SIG-M5 (cell line): ENCODE measurements at regions not wholly inside any gene's neighbourhood (a gene's known extent, or its start where the extent isn't known, plus 50 kb on each side); places are given as distances from the start of the nearest gene placed in this dataset.

Experiments
- DNase-seq: peaks from one replicate; lab custom pipeline; 2025; lab: John Stamatoyannopoulos, UW

DNA sequence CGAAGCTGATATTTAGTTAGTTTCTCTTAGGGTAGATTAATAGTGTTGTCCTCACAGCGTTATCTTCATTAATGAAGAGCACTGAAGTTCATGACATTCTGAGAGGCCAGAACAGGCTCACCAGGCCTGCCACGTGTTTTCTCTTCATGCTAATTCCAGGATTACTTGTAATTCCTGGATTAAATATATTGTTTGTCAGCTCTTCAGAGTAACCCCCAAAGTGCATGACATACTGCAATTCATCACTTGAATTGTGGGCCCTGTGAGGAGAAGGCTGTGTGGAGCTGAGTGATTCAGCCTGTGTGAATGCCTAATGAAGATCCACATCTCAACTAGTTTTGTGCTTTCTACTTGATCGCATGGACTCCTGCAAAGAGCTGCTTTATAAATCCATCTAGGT is 401.0 kb upstream of the ADAMTSL1 start:
- DNase-seq, result no peak

DNA sequence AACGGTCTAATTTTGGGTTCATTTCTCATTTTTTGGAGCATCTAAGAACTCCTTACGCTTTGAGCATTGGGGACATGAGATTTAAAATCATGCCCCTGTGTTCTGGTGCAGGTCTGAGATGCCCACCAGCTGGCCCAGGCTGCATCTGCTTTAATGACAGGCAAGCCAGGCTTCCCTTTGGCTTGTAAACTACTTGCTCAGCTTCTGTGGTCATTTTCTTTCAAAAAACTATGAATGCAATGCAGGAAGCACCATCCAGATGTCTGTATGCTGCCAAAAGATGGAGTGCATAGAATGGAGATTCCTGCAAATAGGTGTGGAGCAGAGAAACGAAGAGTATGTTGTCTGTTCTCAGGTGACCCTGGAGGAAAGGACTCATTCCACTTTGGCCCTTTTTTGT is 399.9 kb upstream of the ADAMTSL1 start:
- DNase-seq, result no peak

- no peak for DNase-seq
Measured at GRCh38 chr9:18075253-18075952, 398.6 kb upstream of the ADAMTSL1 start.

DNA sequence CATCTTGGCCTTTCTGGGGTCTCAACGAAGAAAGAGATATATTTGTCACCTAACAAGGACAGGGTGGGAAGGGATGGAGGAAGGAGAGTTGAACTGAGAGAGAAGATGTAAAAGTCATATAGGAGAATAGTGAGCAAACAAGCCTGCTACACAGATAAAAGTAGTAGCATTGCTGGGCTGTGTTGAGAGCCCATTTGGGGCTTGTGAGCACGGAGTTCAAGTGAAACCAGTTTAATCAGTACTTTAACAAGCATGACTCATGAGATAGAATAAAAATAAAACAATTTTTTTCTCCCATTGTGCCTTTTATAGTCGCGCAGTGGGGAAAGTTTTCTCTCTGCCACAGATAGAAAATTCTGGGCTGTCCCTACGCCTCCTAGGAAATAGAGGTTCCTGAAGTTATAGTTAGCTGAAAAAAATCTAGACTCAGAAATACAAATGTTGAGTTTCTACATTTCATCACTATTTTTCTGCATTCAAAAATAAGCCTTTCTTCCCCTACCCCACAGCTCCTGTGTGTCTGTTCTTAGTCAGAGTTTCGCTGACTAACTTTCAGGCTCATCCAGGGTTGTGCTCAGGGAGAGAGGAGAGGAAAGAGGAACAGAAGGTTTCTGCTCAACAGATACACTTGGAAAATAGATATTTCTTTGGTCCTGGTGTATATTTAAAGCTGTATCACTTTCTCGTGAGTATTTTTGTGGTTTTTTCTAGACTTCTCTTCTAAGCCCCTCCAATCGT is 395.8 kb upstream of the ADAMTSL1 start:
- DNase-seq, result no peak

DNA sequence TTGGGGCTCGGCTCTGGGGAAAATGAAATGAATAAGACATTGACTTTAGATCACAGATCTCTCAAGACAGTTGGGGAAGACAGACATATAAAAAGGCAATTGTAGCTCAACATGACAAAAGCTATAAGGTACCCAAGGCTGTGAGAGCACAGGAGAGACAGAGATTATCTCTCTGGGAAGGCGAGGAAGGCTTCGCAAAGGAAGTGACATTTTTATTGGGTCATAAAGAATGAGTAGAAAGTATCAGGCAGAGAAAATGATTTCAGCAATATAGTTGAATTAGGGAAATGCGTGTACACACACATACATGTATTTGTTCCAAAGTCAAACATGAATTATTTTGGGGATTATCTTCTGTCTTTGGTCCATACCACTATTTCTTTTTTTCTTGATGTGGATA is 381.8 kb upstream of the ADAMTSL1 start:
- no peak for DNase-seq

GRCh38 chr9:18106006-18106560 is 367.9 kb upstream of the ADAMTSL1 start:
- DNase-seq, result no peak

- no peak for DNase-seq
Measured at GRCh38 chr9:18109675-18110074, 364.3 kb upstream of the ADAMTSL1 start.

DNA sequence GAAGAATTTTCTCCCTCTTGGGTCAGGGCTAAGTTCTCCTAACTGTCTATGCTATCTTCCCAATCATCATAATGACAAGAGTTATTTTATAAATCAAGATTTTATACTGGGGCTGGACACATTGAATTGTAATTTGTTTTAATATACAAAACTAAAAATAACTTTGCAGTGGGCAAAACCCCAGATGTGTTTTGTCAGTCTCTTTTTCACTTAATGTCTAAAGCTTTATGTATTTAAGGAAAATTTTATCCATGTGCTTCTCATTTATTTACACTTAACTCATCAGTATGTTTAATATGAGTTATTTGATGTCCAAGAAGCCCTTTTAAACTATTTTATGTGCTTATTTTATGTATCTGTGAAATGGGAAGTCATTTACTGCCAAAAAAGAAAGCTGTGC is 362.8 kb upstream of the ADAMTSL1 start:
- DNase-seq, result no peak

- DNase-seq, result no peak
Measured at GRCh38 chr9:18114559-18115475, 359.1 kb upstream of the ADAMTSL1 start.

- DNase-seq, result no peak
Measured at GRCh38 chr9:18118268-18118667, 355.7 kb upstream of the ADAMTSL1 start.

DNA sequence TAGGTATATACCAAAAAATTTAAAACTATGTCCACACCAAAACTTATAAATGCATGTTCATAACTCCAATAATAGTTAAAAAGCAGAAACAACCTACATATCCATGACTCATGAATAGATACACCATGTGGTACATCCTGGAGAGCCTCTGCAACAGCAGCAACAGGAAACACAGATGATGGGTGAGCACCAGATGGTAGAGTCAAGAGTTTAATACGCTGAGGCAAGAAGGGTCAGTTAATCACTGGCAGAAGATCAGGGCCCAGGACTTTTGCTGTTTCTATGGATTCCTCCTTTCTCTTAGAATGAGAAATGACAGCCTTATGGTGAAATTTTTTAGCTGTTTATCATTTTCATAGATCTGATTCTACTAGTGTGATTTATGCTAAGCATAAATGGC is 351.8 kb upstream of the ADAMTSL1 start:
- no peak for DNase-seq

GRCh38 chr9:18124760-18125159 is 349.2 kb upstream of the ADAMTSL1 start:
- DNase-seq, result no peak

DNA sequence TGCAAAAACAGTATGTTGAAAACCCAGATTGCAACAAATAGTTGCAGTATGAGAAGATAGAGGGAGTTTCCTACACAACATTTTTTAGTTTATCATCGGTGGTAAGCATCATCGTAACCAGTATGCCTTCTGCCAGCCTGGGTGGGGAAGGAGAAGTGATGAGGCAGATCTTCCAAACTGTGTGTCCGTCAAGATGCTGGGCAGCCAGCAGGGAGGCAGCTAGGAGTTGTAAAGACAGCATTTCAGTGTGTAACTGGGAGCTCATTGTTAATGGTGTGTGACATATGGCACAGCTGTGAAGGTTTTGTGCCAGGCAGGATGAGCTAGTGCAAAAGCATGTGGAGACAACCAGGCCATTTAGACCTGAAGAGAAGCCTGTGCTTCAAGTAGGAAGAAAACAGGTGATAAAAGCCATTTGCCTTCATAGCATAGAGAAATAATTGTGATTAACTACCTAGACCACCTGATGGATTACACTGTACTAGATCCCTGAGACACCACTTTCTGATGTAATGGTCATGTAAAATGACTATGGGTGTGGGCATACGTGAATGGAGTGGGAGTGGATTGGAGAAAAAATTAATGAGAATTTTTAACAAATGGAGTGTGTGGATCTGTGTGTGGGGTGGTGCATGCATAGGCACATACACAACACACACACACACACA is 347.0 kb upstream of the ADAMTSL1 start:
- DNase-seq, result no peak

DNA sequence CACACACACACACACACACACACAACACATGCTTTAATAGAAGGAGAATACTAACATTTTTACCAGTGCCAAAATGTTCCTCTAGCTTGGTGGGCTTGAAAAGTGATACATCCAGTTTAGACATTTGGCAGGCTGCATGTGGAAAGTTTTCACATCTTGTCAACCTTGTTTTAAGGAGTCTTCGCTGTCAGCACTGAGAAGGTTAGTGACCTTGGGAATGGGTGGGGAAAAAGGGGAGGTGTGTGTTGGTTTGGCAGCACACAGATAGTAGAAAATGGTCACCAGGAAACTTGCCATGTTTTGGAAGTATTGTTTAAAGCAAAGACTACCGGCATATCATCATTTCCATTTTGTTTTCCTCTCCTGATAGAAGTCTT is 346.5 kb upstream of the ADAMTSL1 start:
- no peak for DNase-seq

DNA sequence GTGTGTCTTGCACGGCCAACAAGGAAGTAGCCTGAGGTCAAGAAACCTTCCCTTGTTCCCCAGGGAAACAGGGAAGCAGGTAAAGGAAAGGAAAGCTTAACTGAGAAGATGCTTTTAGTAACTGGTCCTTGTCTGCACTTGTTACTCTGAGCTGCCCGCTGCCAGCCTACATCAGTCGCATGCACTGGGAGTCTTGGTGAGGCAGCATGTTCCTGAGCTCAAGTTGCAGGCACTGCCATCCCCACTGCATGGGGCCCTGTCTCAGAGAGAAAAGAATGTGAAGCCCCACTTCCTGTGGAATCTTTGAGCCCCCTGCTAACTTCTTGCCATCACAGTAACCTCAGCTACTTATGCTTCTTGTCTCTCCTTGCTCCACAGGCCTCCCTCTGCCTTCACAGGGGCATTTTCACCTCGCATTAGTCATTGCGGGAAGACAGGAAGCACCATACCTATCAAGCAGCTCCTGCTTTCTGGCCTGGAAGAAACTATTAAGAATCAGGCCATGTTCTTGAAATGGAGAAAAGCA is 344.1 kb upstream of the ADAMTSL1 start:
- DNase-seq, result no peak

DNA sequence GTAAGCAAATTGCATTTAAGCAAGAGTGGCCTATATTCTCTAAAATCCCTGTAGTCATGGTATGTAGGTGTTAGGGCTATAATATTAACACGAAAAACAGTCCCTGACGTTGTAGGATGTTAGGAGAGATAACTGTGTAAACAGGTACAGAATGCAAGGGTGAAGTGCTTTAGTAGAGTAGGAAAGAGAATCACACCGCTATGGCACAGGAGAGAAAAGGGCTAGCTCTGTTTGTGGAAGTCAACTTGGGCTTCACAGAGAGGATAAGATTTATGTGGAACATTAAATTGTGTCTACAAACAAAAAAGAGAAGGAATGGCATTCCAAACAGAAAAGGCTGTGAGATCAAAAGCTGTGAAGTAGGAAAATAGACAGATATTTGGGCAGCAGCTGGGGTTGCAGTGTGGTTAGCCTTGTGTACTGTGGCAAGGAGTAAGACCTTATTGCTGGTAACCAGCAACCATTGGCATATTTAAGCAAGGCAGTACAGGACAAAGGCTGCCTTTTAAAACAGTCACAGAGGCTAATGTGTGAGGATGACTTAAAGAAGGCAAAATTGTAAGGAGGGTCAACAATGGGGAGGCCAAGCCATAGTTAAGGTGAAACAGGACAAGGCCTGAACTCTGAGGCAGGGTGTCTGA is 337.5 kb upstream of the ADAMTSL1 start:
- no peak for DNase-seq

DNA sequence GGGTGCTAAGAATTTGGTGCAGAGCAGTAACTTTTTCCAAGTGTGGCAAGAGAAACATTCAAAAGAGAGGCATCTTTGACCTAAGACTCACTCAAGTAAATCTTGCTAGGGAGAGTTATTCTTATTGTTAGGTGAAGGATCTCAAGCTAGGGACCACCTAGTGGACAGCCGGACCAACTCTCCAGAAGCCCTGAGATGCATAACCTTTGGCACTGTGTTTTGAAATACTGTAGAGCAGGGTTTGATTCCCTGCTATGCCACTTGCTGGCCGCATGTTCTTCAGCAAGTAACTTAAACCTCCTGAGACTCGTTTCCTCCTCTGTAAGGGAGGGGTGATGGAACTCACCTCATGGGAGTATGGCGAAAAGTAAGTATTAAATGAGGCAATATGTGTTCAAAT is 336.1 kb upstream of the ADAMTSL1 start:
- DNase-seq, result no peak

DNA sequence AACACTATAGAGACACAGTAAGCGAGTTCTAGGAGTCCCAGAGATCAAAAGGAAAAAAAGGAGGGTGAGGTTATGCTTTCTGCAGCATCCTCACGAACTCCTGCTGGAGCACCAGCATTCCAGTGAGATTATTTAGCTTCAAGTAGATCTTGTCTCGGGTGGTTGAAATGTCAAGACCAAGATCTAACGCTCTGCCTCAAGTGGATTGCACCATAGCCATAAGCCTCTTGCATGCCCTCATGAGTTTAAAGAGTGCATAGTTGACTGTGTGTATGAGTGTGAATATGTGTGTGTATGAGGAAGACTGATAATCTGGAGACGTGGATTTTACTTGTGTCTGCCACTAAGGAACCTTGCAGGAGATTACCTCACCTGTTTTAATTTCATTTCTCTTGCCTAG is 335.3 kb upstream of the ADAMTSL1 start:
- no peak for DNase-seq

- no peak for DNase-seq
Measured at GRCh38 chr9:18141681-18142080, 332.3 kb upstream of the ADAMTSL1 start.

- DNase-seq, result no peak
Measured at GRCh38 chr9:18143073-18143745, 330.7 kb upstream of the ADAMTSL1 start.

DNA sequence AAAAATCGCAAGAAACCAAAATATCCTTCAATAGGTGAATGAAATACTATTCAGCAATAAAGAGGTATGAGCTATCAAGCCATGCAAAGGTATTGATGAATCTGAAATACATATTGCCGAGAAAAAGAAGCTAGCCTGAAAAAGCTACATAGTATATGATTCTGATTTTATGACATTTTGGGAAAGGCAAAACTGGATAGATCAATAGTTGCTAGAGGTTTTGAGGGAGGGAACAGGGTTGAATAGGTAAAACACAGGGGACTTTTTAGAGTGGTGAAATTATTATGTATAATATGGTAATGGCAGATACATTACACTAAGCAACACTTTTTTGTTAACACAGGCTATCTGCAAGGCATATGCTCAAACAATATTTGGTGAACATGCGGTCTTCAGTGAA is 327.6 kb upstream of the ADAMTSL1 start:
- DNase-seq, result no peak
